LNCaP clone FGC (cell line): ENCODE measurements at regions not wholly inside any gene's neighbourhood (a gene's known extent, or its start where the extent isn't known, plus 50 kb on each side); places are given as distances from the start of the nearest gene placed in this dataset.

Source experiments
- DNase-seq: peaks from one replicate; pipeline ENCODE4 v3.0.0-alpha.2; 2011; ENCODE audit warnings: low read depth
- H3K4me3 ChIP-seq: 2 replicates; pipeline ENCODE4 v1.5.1; 2011; ENCODE audit warnings: mild to moderate bottlenecking, low read depth, low read length, control low read depth
- TF ChIP-seq, protein P1 (sequence below): IDR thresholded peaks from 2 replicates; pipeline ENCODE4 v1.5.1; 2012; ENCODE audit warnings: mild to moderate bottlenecking; ENCODE audit not compliant: control insufficient read depth, insufficient read depth; ENCODE audit errors: extremely low read depth

DNA sequence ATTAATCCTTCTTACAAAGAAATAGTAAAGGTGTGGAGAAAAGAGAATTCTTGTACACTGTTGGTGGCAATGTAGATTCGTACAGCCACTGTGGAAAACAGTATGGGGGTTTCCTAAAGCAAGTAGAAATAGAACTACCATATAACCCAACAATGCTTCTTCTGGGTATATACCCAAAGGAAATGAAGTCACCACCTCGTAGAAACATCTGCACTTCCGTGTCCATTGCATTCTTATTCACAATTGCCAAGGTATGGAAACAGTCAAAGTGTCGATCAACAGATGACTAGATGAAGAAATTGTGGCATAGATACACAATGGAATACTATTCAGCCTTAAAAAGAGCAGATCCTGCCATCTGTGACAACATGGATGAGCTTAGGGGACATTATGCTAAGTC is 93.4 kb upstream of the TGIF1 start:
- no peak for DNase-seq

DNA sequence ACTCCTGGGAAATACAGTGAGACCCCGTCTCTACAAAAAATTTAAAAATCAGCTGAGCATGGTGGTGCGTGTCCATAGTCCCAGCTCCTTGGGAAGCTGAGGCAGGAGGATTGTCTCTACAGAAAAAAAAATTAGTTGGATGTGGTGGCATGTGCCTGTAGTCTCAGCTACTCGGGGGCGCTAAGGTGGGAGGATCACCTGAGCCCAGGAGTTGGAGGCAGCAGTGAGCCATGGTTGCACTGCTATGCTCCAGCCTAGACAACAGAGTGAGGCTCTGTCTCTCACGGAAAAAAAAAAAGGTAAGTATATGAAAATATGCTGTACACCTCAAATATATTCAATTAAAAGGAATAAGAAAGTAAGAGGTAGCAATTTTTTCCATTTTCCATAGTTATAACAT is 92.5 kb upstream of the TGIF1 start:
- no peak overlapping the region for H3K4me3 ChIP-seq
- DNase-seq = no peak
- TF ChIP-seq, protein P1, sequence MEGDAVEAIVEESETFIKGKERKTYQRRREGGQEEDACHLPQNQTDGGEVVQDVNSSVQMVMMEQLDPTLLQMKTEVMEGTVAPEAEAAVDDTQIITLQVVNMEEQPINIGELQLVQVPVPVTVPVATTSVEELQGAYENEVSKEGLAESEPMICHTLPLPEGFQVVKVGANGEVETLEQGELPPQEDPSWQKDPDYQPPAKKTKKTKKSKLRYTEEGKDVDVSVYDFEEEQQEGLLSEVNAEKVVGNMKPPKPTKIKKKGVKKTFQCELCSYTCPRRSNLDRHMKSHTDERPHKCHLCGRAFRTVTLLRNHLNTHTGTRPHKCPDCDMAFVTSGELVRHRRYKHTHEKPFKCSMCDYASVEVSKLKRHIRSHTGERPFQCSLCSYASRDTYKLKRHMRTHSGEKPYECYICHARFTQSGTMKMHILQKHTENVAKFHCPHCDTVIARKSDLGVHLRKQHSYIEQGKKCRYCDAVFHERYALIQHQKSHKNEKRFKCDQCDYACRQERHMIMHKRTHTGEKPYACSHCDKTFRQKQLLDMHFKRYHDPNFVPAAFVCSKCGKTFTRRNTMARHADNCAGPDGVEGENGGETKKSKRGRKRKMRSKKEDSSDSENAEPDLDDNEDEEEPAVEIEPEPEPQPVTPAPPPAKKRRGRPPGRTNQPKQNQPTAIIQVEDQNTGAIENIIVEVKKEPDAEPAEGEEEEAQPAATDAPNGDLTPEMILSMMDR = no peak

More for the DNA sequence above, 93.4 kb upstream of the TGIF1 start:
- H3K4me3 ChIP-seq = no peak overlapping the region
- TF ChIP-seq, protein P1 = no peak

DNA sequence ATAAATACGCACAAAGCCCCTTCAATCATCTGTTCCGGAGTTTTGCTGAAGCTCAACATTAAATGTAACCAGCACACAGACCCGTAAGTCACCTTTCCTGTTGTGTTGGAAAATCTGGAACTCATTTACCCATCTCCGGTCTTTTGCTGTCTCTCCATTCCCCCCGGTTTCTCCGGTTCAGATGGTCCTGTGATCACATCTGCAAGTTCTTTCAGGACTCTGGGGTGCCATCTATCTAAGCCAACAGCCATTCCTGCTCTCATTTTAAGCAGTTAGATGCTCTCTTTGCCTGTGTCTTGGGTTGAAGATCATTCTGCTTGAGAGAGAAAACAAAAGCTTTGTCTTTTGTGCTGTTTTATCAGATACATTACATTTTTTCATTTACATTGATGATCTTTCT is 91.7 kb upstream of the TGIF1 start:
- TF ChIP-seq, protein P1 = no peak
- DNase-seq = no peak
- H3K4me3 ChIP-seq = no peak overlapping the region

DNA sequence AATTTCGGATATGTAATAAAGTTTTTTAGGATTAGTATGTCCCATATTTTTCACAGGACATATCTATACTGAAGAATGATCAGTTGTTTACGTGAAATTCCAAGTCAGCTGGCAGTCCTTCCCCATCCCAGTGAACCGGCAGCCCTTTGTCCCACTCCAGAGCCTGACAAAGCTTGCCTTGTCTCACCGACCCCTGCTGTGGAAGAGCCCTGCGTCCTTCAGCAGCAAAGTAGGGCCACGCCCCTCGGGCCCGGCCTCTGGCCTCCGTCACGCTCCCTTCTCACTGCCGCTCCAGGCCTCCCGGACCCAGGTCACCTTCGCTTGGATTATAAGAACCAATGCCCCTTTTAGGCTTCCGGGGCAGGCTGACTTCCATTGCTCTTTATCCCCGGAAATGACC is 89.8 kb upstream of the TGIF1 start:
- H3K4me3 ChIP-seq = no peak overlapping the region
- TF ChIP-seq, protein P1 = no peak
- no peak for DNase-seq

DNA sequence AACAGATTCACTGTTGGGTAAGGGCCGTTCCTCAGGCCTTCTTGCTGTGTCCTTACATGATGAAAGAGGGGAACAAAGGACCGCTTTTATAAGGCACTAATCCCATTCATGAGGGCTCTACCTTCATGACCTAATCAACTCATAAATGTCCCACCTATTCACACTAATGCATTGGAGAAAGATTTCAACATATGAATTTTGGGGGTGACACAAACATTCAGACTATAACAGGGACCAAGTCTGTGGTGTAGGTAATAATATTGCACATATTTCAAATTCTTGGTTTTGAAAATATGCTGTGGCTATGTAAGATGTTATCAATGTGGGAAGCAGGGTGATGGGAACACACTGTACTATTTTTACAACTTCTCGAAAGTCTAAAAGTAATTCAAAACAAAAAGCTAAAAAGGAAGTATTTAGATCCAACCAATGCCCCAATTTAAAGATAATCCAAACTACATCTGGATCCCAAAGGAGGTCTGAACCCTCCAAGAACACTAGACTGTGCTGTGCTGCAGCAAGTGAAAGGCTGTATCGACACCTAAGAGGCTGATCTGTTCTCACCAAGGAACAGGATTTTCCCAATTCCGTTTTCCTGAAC is 82.4 kb upstream of the TGIF1 start:
- H3K4me3 ChIP-seq = no peak overlapping the region
- TF ChIP-seq, protein P1 = no peak
- no peak for DNase-seq

DNA sequence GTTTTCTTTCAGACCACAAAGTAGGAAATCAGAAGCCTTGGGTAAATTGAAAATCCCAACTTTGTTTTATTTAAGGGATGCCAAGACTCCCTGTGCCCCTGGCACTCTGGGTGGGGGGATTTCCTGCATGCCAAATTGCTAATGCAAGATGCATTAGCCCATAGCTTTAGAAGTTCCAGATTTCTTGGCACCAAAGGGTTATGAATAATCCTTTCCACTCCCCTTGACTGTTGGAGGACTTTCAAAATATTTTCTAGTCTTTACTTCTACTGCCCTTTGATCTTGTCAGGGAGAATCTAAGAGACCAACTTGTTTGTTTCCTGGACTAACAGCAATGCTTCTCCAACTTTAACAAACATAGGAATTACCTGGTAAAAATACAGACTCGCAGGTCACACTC is 81.8 kb upstream of the TGIF1 start:
- no peak overlapping the region for H3K4me3 ChIP-seq
- TF ChIP-seq, protein P1 = no peak
- DNase-seq = no peak

DNA sequence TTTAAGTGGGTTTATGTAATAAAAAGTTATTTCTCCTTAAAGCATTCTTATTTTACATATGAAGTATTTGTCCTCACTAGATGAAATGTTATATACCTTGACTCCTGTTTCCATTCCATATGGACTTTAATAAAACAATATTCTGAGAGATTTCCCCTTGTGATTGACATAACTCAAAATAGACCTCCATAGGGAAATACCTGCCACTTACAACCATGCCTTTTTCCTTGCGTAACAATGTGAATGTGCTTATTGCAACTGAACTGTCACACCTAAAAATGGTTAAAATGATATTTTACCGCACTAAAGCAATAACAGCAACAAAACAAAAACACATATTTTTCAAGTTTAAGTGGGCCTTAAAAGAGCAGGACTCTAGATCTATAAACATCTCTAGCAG is 70.3 kb upstream of the TGIF1 start:
- no peak for DNase-seq
- TF ChIP-seq, protein P1 = no peak
- no peak overlapping the region for H3K4me3 ChIP-seq
